Lower leg skin (tissue), 4 donors: ENCODE measurements at regions not wholly inside any gene's neighbourhood (a gene's known extent, or its start where the extent isn't known, plus 50 kb on each side); places are given as distances from the start of the nearest gene placed in this dataset.

Experiments
- DNase-seq, 2 donors: peaks; one replicate each; pipeline ENCODE4 v3.0.0-alpha.2; 2019; ENCODE audit warnings: low spot score in 2 of 2
- H3K4me3 ChIP-seq: fragments of 200-600 bp; sonication (generic); 2 replicates; pipeline ENCODE4 v1.5.1; 2017; ENCODE audit warnings: mild to moderate bottlenecking, low read depth; ENCODE audit not compliant: poor library complexity, severe bottlenecking
- CTCF ChIP-seq, 3 donors: fragments of 450-650 bp; IDR thresholded peaks; one replicate each; pipeline ENCODE4 v1.5.1; 2016; ENCODE audit warnings: antibody characterized with exemption in 3 of 3, mild to moderate bottlenecking in 3 of 3, moderate library complexity in 2 of 3
- POLR2A ChIP-seq, 2 donors: fragments of 450-650 bp; IDR thresholded peaks; one replicate each; pipeline ENCODE4 v1.6.1; 2016 to 2017; ENCODE audit warnings: antibody characterized with exemption in 2 of 2, mild to moderate bottlenecking in 1 of 2, moderate library complexity in 1 of 2
- WGBS, 2 donors: methylation state at CpG; one replicate each; pipeline ENCODE4 v1.1.5; 2018; 5-methylcytosine and 5-hydroxymethylcytosine counted together
- intact Hi-C: fragments of 100-400 bp; cut with DNase I; formaldehyde crosslinking; loops from one replicate; pipeline ENCODE4 v1.15.0; 2023; ENCODE audit warnings: low total_unique reads

- TF ChIP-seq POLR2A (IDR thresholded peaks at IDR 0.05) (no peak), CTCF (IDR thresholded peaks at IDR 0.05) (no peak)
- 82 to 86% methylated on average over 5 of the region's 5 CpGs for WGBS, 2 donors
- intact Hi-C loops: no loop called here
- no peak for DNase-seq
- no peak overlapping the region for H3K4me3 ChIP-seq
Measured at GRCh38 chr9:16238623-16239138, 631.8 kb downstream of the BNC2 start.

GRCh38 chr9:16241231-16241630 lies 629.2 kb downstream of the BNC2 start:
- no peak for TF ChIP-seq POLR2A (IDR thresholded peaks at IDR 0.05)
- TF ChIP-seq CTCF (IDR thresholded peaks at IDR 0.05): no peak
- 90 to 93% methylated on average over 3 of the region's 3 CpGs for WGBS, 2 donors
- intact Hi-C loops: no loop called here
- no peak overlapping the region for H3K4me3 ChIP-seq
- no peak for DNase-seq

GRCh38 chr9:16243798-16244197 lies 626.7 kb downstream of the BNC2 start:
- no peak for DNase-seq
- no peak for TF ChIP-seq CTCF (IDR thresholded peaks at IDR 0.05)
- no peak overlapping the region for H3K4me3 ChIP-seq
- 81% methylated on average over 5 of the region's 5 CpGs for WGBS, 2 donors
- intact Hi-C loops: no loop called here

GRCh38 chr9:16245756-16246440 lies 624.6 kb downstream of the BNC2 start:
- no peak for TF ChIP-seq POLR2A (IDR thresholded peaks at IDR 0.05)
- no peak for TF ChIP-seq CTCF (IDR thresholded peaks at IDR 0.05)
- no peak overlapping the region for H3K4me3 ChIP-seq
- DNase-seq: no peak
- 33 to 85% methylated on average over 1 of the region's 1 CpG for WGBS, 2 donors
- intact Hi-C loops: no loop called here

GRCh38 chr9:16246785-16247184 lies 623.7 kb downstream of the BNC2 start:
- intact Hi-C loops: no loop called here
- H3K4me3 ChIP-seq: no peak overlapping the region
- TF ChIP-seq CTCF (IDR thresholded peaks at IDR 0.05) (no peak), POLR2A (IDR thresholded peaks at IDR 0.05) (no peak)
- no peak for DNase-seq
- WGBS, 2 donors: 65 to 70% methylated on average over 6 of the region's 6 CpGs
